Smooth muscle cell (in vitro differentiated cells): ENCODE measurements at regions not wholly inside any gene's neighbourhood (a gene's known extent, or its start where the extent isn't known, plus 50 kb on each side); places are given as distances from the start of the nearest gene placed in this dataset.

ENCODE experiments used
- DNase-seq: peaks from one replicate; lab custom pipeline; 2025; ENCODE audit not compliant: unreplicated experiment; lab: John Stamatoyannopoulos, UW
- H2AFZ ChIP-seq: fragments of 200-600 bp; sonication (generic); 2 replicates; pipeline ENCODE4 v1.6.0; 2016; ENCODE audit warnings: antibody characterized with exemption, low read depth, mild to moderate bottlenecking
- H3F3A ChIP-seq: fragments of 200-600 bp; sonication (generic); 2 replicates; pipeline ENCODE4 v1.6.0; 2017; ENCODE audit warnings: antibody characterized with exemption, low read depth
- H3K27ac ChIP-seq: fragments of 200-600 bp; sonication (generic); 2 replicates; pipeline ENCODE4 v1.5.1; 2016; ENCODE audit warnings: low read depth, mild to moderate bottlenecking
- H3K27me3 ChIP-seq: fragments of 200-600 bp; sonication (generic); 2 replicates; pipeline ENCODE4 v1.6.1; 2016; ENCODE audit warnings: low read depth, mild to moderate bottlenecking
- H3K36me3 ChIP-seq: fragments of 200-600 bp; sonication (generic); 2 replicates; pipeline ENCODE4 v1.5.1; 2016; ENCODE audit warnings: low read depth
- H3K4me1 ChIP-seq: fragments of 200-600 bp; sonication (generic); 2 replicates; pipeline ENCODE4 v1.5.1; 2016; ENCODE audit warnings: low read depth
- H3K4me2 ChIP-seq: fragments of 200-600 bp; sonication (generic); 2 replicates; pipeline ENCODE4 v1.6.0; 2016; ENCODE audit warnings: mild to moderate bottlenecking
- H3K4me3 ChIP-seq: fragments of 200-600 bp; sonication (generic); 2 replicates; pipeline ENCODE4 v1.5.1; 2016; ENCODE audit warnings: mild to moderate bottlenecking
- H3K79me2 ChIP-seq: fragments of 200-600 bp; sonication (generic); 2 replicates; pipeline ENCODE4 v1.6.0; 2016; ENCODE audit warnings: low read depth, mild to moderate bottlenecking
- H3K9ac ChIP-seq: fragments of 200-600 bp; sonication (generic); 2 replicates; pipeline ENCODE4 v1.6.0; 2016; ENCODE audit warnings: low read depth
- H3K9me3 ChIP-seq: fragments of 200-600 bp; sonication (generic); replicated peaks from 2 replicates; pipeline ENCODE4 v1.5.1; 2016; ENCODE audit warnings: low read depth
- H4K20me1 ChIP-seq: fragments of 200-600 bp; sonication (generic); 2 replicates; pipeline ENCODE4 v1.6.0; 2016; ENCODE audit warnings: low read depth
- CTCF ChIP-seq: fragments of 200-600 bp; sonication (generic); IDR thresholded peaks from 2 replicates; pipeline ENCODE4 v1.5.1; 2017; ENCODE audit warnings: borderline replicate concordance, mild to moderate bottlenecking, antibody characterized with exemption; ENCODE audit not compliant: insufficient read depth, poor library complexity, severe bottlenecking
- WGBS: methylation state at CpG from one replicate; pipeline ENCODE4 v1.1.7; 2016; ENCODE audit warnings: low lambda C conversion rate; 5-methylcytosine and 5-hydroxymethylcytosine counted together

- DNase-seq: no peak
- H4K20me1 ChIP-seq: no peaks in the 10 kb centered on the region
- no peaks in the 10 kb centered on the region for H3K4me1 ChIP-seq
- no peaks in the 10 kb centered on the region for H3K27me3 ChIP-seq
- no peaks in the 10 kb centered on the region for H3K79me2 ChIP-seq
- H2AFZ ChIP-seq: no peak overlapping the region
- H3K9me3 ChIP-seq: peaks cover 11% of the 10 kb centered on the region
- no peaks in the 10 kb centered on the region for H3F3A ChIP-seq
- H3K9ac ChIP-seq: no peak overlapping the region
- no peak overlapping the region for H3K4me2 ChIP-seq
- 98% methylated on average over 13 of the region's 13 CpGs for WGBS
- H3K36me3 ChIP-seq: no peaks in the 10 kb centered on the region
- TF ChIP-seq CTCF: no peak
- no peak overlapping the region for H3K27ac ChIP-seq
- no peak overlapping the region for H3K4me3 ChIP-seq
These were observed 135.2 kb downstream of the PTPRS start for GRCh38 chr19:5205381-5205780.

- Histone ChIP-seq H3K9me3 (peaks cover 11% of the 10 kb centered on the region), H4K20me1 (no peaks in the 10 kb centered on the region), H3K4me1 (no peaks in the 10 kb centered on the region), H3K36me3 (no peaks in the 10 kb centered on the region), H2AFZ (no peak overlapping the region), H3K79me2 (no peaks in the 10 kb centered on the region), H3K9ac (no peak overlapping the region), H3F3A (no peaks in the 10 kb centered on the region), H3K4me3 (no peak overlapping the region), H3K27me3 (no peaks in the 10 kb centered on the region), H3K4me2 (no peak overlapping the region), H3K27ac (no peak overlapping the region)
- TF ChIP-seq CTCF: no peak
- DNase-seq: no peak
- WGBS: 94% methylated on average over 5 of the region's 5 CpGs
These were observed 136.4 kb downstream of the PTPRS start for GRCh38 chr19:5204212-5204611.
